Lower leg skin (tissue), 3 donors: ENCODE measurements at regions not wholly inside any gene's neighbourhood (a gene's known extent, or its start where the extent isn't known, plus 50 kb on each side); places are given as distances from the start of the nearest gene placed in this dataset.

Experiments used
- CTCF ChIP-seq, 3 donors: fragments of 450-650 bp; IDR thresholded peaks; one replicate each; pipeline ENCODE4 v1.5.1; 2016; ENCODE audit warnings: antibody characterized with exemption in 3 of 3, mild to moderate bottlenecking in 3 of 3, moderate library complexity in 2 of 3
- POLR2A ChIP-seq, 2 donors: fragments of 450-650 bp; IDR thresholded peaks; one replicate each; pipeline ENCODE4 v1.6.1; 2016 to 2017; ENCODE audit warnings: antibody characterized with exemption in 2 of 2, mild to moderate bottlenecking in 1 of 2, moderate library complexity in 1 of 2

GRCh38 chr2:56082665-56083064, 101.1 kb upstream of the CCDC85A start:
- no peak for TF ChIP-seq CTCF (IDR thresholded peaks at IDR 0.05)
- no peak for TF ChIP-seq POLR2A (IDR thresholded peaks at IDR 0.05)
